ENCODE measurements at regions not wholly inside any gene's neighbourhood (a gene's known extent, or its start where the extent isn't known, plus 50 kb on each side); places are given as distances from the start of the nearest gene placed in this dataset.

GRCh38 chr11:88411265-88411664 is 73.7 kb upstream of the CTSC start:
- POLR2A ChIA-PET = no interaction called here
- CTCF ChIA-PET = interaction anchor here (0.7 kb wide), 1 partner anchor 234 kb away, joined by 3 read pairs; no protein-coding TSS in a partner anchor
- TF ChIP-seq FOXM1 (IDR thresholded peaks at IDR 0.05; ENCODE audit: borderline replicate concordance) = no peak
- TF ChIP-seq FOXA1 (IDR thresholded peaks at IDR 0.05) = no peak
- TF ChIP-seq NFRKB (IDR thresholded peaks at IDR 0.05) = no peak
- DNase-seq (ENCODE audit: extremely low spot score) = no peak

DNA sequence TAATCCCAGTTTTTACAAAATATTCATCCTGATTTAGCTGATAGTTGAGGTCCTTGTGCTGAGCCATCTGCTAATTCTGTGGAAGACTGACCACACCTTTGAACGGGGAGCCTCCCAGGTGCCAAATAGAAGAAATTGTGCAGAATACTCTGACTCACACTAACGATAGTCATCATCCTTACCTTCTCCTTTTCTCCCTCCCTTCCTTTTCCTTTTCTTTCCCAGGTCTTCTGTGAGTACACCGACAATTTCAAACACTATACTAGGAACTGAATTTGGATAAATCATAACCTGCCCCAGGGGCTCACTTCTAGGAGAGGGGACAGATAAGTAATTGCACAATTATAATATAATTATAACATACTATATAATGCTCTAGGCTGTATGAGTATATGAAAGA is 73.1 kb upstream of the CTSC start:
- ChIA-PET POLR2A (no interaction called here), CTCF (no interaction called here)

GRCh38 chr11:88410056-88410455 is 72.5 kb upstream of the CTSC start:
- POLR2A ChIA-PET = no interaction called here
- CTCF ChIA-PET = no interaction called here
- no peak for DNase-seq (ENCODE audit: extremely low spot score)
- TF ChIP-seq ZNF384 (IDR thresholded peaks at IDR 0.05) (no peak), ARNT (IDR thresholded peaks at IDR 0.05) (no peak), L3MBTL2 (conservative IDR thresholded peaks at IDR 0.05) (no peak), FOXM1 (IDR thresholded peaks at IDR 0.05; ENCODE audit: borderline replicate concordance) (no peak), LEF1 (IDR thresholded peaks at IDR 0.05; ENCODE audit: borderline replicate concordance) (no peak), CTBP1 (IDR thresholded peaks at IDR 0.05; ENCODE audit: borderline replicate concordance) (no peak), SP1 (IDR thresholded peaks at IDR 0.05) (no peak), FOXA1 (IDR thresholded peaks at IDR 0.05) (no peak), FOXK2 (IDR thresholded peaks at IDR 0.05) (no peak), SUZ12 (IDR thresholded peaks at IDR 0.05) (no peak), ELF4 (IDR thresholded peaks at IDR 0.05) (no peak), HDGF (IDR thresholded peaks at IDR 0.05; ENCODE audit: borderline replicate concordance) (no peak), BHLHE40 (IDR thresholded peaks at IDR 0.05; ENCODE audit: borderline replicate concordance) (no peak), NFRKB (IDR thresholded peaks at IDR 0.05) (no peak), TARDBP (IDR thresholded peaks at IDR 0.05) (no peak)
- TF ChIP-seq, protein P1, sequence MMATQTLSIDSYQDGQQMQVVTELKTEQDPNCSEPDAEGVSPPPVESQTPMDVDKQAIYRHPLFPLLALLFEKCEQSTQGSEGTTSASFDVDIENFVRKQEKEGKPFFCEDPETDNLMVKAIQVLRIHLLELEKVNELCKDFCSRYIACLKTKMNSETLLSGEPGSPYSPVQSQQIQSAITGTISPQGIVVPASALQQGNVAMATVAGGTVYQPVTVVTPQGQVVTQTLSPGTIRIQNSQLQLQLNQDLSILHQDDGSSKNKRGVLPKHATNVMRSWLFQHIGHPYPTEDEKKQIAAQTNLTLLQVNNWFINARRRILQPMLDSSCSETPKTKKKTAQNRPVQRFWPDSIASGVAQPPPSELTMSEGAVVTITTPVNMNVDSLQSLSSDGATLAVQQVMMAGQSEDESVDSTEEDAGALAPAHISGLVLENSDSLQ (IDR thresholded peaks at IDR 0.05) = no peak

More for the DNA sequence above, 73.1 kb upstream of the CTSC start:
- TF ChIP-seq, protein P1 (IDR thresholded peaks at IDR 0.05) = no peak
- TF ChIP-seq LEF1 (IDR thresholded peaks at IDR 0.05; ENCODE audit: borderline replicate concordance) (no peak), FOXK2 (IDR thresholded peaks at IDR 0.05) (no peak), TARDBP (IDR thresholded peaks at IDR 0.05) (no peak), SP1 (IDR thresholded peaks at IDR 0.05) (no peak), L3MBTL2 (conservative IDR thresholded peaks at IDR 0.05) (no peak), HDGF (IDR thresholded peaks at IDR 0.05; ENCODE audit: borderline replicate concordance) (no peak), ELF4 (IDR thresholded peaks at IDR 0.05) (no peak), BHLHE40 (IDR thresholded peaks at IDR 0.05; ENCODE audit: borderline replicate concordance) (no peak), NFRKB (IDR thresholded peaks at IDR 0.05) (no peak), SUZ12 (IDR thresholded peaks at IDR 0.05) (no peak), CTBP1 (IDR thresholded peaks at IDR 0.05; ENCODE audit: borderline replicate concordance) (no peak)
- no peak for DNase-seq (ENCODE audit: extremely low spot score)

DNA sequence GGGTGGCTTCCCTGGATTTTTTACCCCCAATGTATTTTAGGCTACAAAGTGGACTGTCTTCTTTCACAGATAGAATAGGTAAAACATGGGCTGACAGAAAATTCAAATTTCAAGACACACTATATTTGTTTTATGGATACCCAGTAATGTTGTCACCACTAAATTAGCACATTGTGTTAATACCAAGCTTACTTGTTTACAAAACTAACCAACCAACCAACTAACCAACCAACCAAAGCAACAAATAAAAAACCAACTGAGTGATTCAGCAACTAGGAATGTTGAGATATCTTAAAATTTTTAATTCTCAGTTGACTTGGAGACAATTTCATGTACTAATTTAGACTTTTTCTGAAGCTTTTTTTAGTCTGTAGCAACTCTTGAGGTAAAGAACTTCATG is 69.3 kb upstream of the CTSC start:
- TF ChIP-seq LEF1 (IDR thresholded peaks at IDR 0.05; ENCODE audit: borderline replicate concordance) (no peak), ZNF384 (IDR thresholded peaks at IDR 0.05) (no peak)
- TF ChIP-seq, protein P1 (IDR thresholded peaks at IDR 0.05) = no peak
- ChIA-PET POLR2A (no interaction called here), CTCF (no interaction called here)
- no peak for DNase-seq (ENCODE audit: extremely low spot score)

DNA sequence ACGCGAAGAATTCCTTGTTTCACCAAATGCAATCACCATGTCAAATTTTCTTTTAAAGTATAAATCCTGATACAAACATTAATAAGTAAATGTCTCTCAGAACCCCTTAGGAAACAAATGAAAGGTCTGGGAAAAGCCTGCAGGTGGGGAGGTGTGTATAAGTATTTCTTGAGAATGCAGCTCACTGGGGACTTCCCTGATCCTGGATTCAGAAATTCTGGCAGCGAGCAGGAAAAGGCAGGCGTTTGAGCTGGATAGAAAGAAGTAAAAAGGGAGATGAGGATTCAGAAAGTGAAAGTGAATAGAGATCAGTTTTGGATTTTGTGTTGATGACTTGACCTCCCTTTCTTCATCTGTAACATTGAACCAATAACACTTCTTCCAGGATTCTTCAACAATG is 68.3 kb upstream of the CTSC start:
- no peak for DNase-seq (ENCODE audit: extremely low spot score)
- ChIA-PET CTCF (no interaction called here), POLR2A (no interaction called here)
- TF ChIP-seq HDGF (IDR thresholded peaks at IDR 0.05; ENCODE audit: borderline replicate concordance) (no peak), L3MBTL2 (conservative IDR thresholded peaks at IDR 0.05) (no peak), ZNF384 (IDR thresholded peaks at IDR 0.05) (no peak), SP1 (IDR thresholded peaks at IDR 0.05) (no peak)
- TF ChIP-seq, protein P1 (IDR thresholded peaks at IDR 0.05) = no peak

- TF ChIP-seq FOXK2 (IDR thresholded peaks at IDR 0.05) (no peak), CTBP1 (IDR thresholded peaks at IDR 0.05; ENCODE audit: borderline replicate concordance) (no peak), NFRKB (IDR thresholded peaks at IDR 0.05) (no peak), BHLHE40 (IDR thresholded peaks at IDR 0.05; ENCODE audit: borderline replicate concordance) (no peak), SUZ12 (IDR thresholded peaks at IDR 0.05) (no peak), ARNT (IDR thresholded peaks at IDR 0.05) (no peak), LEF1 (IDR thresholded peaks at IDR 0.05; ENCODE audit: borderline replicate concordance) (no peak), FOXM1 (IDR thresholded peaks at IDR 0.05; ENCODE audit: borderline replicate concordance) (no peak), L3MBTL2 (conservative IDR thresholded peaks at IDR 0.05) (no peak), HDGF (IDR thresholded peaks at IDR 0.05; ENCODE audit: borderline replicate concordance) (no peak), ELF4 (IDR thresholded peaks at IDR 0.05) (no peak), SP1 (IDR thresholded peaks at IDR 0.05) (no peak)
- ChIA-PET POLR2A (no interaction called here), CTCF (no interaction called here)
- DNase-seq (ENCODE audit: extremely low spot score) = no peak
Measured at GRCh38 chr11:88404932-88405710, 67.6 kb upstream of the CTSC start.

Data from HEK293T (cell line).